Skeletal muscle cell (primary cell): ENCODE measurements at regions not wholly inside any gene's neighbourhood (a gene's known extent, or its start where the extent isn't known, plus 50 kb on each side); places are given as distances from the start of the nearest gene placed in this dataset.
"Not testable (repeated sequence)": the region's sequence is repeated elsewhere in the genome, so short reads cannot be mapped to it uniquely, and the experiment has no call there.

Source experiments
- DNase-seq: peaks from one replicate; pipeline ENCODE4 v3.0.0-alpha.2; 2010; ENCODE audit warnings: low read depth
- H3K4me3 ChIP-seq: 2 replicates; pipeline ENCODE4 v1.5.1; 2011; ENCODE audit warnings: low read depth, mild to moderate bottlenecking, control low read depth, low read length, moderate library complexity

- DNase-seq, result no peak
- no peak overlapping the region for H3K4me3 ChIP-seq
These were observed 78.2 kb downstream of the MSL3 start for GRCh38 chrX:11836284-11836683.

GRCh38 chrX:11837437-11837836 is 79.4 kb downstream of the MSL3 start:
- no peak for DNase-seq
- H3K4me3 ChIP-seq, result no peak overlapping the region

- no peak for DNase-seq
- no peak overlapping the region for H3K4me3 ChIP-seq
These were observed 106.1 kb downstream of the MSL3 start for GRCh38 chrX:11864171-11864570.

- DNase-seq, result no peak
- no peak overlapping the region for H3K4me3 ChIP-seq
These were observed 109.7 kb downstream of the MSL3 start for GRCh38 chrX:11867610-11868345.

GRCh38 chrX:11870789-11871188 is 112.8 kb downstream of the MSL3 start:
- no peak for DNase-seq

GRCh38 chrX:11881485-11882170 is 123.6 kb downstream of the MSL3 start:
- no peak overlapping the region for H3K4me3 ChIP-seq
- DNase-seq, result no peak

More at GRCh38 chrX:11870789-11871188, 112.8 kb downstream of the MSL3 start:
- H3K4me3 ChIP-seq, result no peak overlapping the region

- DNase-seq, result peak; percentile 65
- no peak overlapping the region for H3K4me3 ChIP-seq
These were observed 128.7 kb downstream of the MSL3 start for GRCh38 chrX:11886745-11887144.

- DNase-seq, result no peak
- no peak overlapping the region for H3K4me3 ChIP-seq
These were observed 129.1 kb downstream of the MSL3 start for GRCh38 chrX:11887175-11887574.

GRCh38 chrX:11888421-11888820 is 130.4 kb downstream of the MSL3 start:
- no peak for DNase-seq
- no peak overlapping the region for H3K4me3 ChIP-seq

GRCh38 chrX:11889791-11890190 is 131.8 kb downstream of the MSL3 start:
- no peak overlapping the region for H3K4me3 ChIP-seq
- DNase-seq, result no peak

- DNase-seq, result no peak
- H3K4me3 ChIP-seq, result no peak overlapping the region
These were observed 132.9 kb downstream of the MSL3 start for GRCh38 chrX:11890836-11891514.

- no peak overlapping the region for H3K4me3 ChIP-seq
- DNase-seq, result no peak
These were observed 136.1 kb downstream of the MSL3 start for GRCh38 chrX:11893933-11894710.

GRCh38 chrX:11899091-11899490 is 141.1 kb downstream of the MSL3 start:
- DNase-seq, result no peak

GRCh38 chrX:11905933-11906332 is 147.9 kb downstream of the MSL3 start:
- not testable (repeated sequence) for DNase-seq, H3K4me3 ChIP-seq

More at GRCh38 chrX:11899091-11899490, 141.1 kb downstream of the MSL3 start:
- no peak overlapping the region for H3K4me3 ChIP-seq

- no peak for DNase-seq
- H3K4me3 ChIP-seq, result no peak overlapping the region
These were observed 150.3 kb downstream of the MSL3 start for GRCh38 chrX:11908371-11908770.

- no peak for DNase-seq
- H3K4me3 ChIP-seq, result no peak overlapping the region
These were observed 155.0 kb downstream of the MSL3 start for GRCh38 chrX:11913001-11913400.

GRCh38 chrX:11929476-11929875 is 171.4 kb downstream of the MSL3 start:
- no peak for DNase-seq
- no peak overlapping the region for H3K4me3 ChIP-seq

GRCh38 chrX:11932423-11932822 is 174.4 kb downstream of the MSL3 start:
- H3K4me3 ChIP-seq, result no peak overlapping the region
- no peak for DNase-seq

- H3K4me3 ChIP-seq, result no peak overlapping the region
- DNase-seq, result no peak
These were observed 176.1 kb downstream of the MSL3 start for GRCh38 chrX:11934089-11934488.

- no peak for DNase-seq
- H3K4me3 ChIP-seq, result no peak overlapping the region
These were observed 183.5 kb downstream of the MSL3 start for GRCh38 chrX:11941571-11941970.
